HUDEP-2 (cell line): ENCODE measurements at regions not wholly inside any gene's neighbourhood (a gene's known extent, or its start where the extent isn't known, plus 50 kb on each side); places are given as distances from the start of the nearest gene placed in this dataset.
"Not testable (repeated sequence)": the region's sequence is repeated elsewhere in the genome, so short reads cannot be mapped to it uniquely, and the experiment has no call there.

ENCODE experiments used
- DNase-seq, 76 experiments: peaks; one replicate each; lab custom pipeline; 2025; ENCODE audit not compliant: unreplicated experiment in 76 of 76; lab: John Stamatoyannopoulos, UW

DNA sequence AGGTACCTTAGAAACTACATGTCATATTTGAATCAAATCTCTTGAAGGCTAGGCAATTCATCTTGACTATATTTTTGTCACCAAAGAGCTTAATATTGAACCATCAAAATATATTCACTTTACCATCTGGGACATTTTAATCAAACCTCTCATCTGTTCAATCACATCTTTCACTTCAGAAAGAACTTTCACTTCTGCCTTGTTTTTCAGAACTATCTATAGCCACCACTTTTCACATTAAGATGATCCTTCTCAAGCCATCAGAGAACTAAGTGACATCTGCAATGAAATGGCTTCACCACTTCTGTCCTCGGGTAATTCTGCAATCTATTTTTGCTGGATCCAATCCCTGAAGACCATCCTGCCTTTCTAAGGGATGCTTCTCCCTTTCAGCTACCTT lies 57.8 kb downstream of the OR2B2 start:
- DNase-seq = no peak

DNA sequence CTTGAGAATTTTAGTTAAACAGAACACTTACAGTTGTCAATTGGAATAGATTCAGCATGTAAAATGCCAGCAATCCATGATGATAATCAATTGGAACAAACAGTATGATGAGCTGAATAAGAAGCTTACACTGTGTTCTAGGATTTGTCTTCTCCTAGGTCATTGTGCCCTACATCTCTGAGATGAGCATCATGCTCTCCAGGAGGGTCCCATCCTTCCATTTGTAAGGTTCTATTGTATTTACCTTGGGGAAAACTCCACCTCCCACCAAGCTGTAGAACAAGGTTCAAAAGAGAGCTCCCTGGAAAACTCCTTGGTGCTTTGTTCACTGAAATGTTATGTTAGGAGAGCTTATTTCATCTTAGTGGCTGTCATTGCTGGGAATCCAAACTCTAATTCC lies 60.8 kb downstream of the OR2B2 start:
- DNase-seq = no peak

DNA sequence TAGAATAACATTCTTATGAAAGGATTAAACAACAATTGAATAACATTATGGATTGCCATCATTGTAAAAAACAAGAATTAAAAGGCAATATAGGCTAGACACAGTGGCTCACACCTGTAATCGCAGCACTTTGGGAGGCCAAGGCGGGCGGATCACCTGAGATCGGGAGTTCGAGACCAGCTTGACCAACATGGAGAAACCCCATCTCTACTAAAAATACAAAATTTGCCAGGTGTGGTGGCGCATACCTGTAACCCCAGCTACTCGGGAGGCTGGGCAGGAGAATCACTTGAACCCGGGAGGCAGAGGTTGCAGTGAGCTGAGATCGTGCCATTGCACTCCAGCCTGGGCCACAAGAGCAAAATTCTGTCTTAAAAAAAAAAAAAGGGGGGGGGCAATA lies 63.2 kb downstream of the OR2B2 start:
- DNase-seq = not testable (repeated sequence)

DNA sequence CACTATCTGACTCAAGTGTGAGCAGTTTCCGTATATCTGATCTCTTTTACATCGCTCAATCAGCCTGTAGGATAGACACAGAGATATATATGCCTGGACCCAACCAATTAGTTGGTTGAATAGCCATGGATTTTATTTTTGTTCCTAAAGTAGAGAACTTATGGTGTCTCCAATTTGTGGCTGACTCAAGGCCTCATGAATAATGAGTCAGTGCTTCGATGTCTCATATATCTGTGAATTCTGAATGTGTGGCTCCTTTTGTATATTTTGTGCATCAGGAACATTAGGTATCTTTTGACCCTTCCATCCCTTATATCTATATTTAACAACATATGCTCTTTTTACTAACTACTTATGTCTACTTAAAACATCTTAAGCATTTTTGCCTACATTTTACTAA lies 64.5 kb downstream of the OR2B2 start:
- no peak for DNase-seq

DNA sequence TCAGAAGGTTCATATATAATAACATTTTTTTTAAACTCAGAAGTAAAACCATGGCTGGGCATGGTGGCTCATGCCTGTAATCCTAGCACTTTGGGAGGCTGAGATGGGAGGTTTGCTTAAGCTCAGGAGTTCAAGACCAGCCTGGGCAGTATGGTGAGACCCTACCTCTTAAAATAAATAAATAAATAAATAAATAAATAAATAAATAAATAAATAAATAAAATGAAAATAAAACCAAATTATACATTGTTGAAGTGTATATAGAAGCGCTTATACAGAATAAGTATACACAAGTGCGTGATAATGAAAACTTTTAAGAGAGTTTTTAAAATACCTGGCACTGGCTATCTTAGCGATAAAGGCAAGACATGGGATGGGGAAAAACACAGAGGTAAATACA lies 71.6 kb downstream of the OR2B2 start:
- DNase-seq = no peak

- peak in 53 of 76 experiments; percentile 27 to 82 (median 57) for DNase-seq
Observed at GRCh38 chr6:27839626-27840475, 72.3 kb downstream of the OR2B2 start.

DNA sequence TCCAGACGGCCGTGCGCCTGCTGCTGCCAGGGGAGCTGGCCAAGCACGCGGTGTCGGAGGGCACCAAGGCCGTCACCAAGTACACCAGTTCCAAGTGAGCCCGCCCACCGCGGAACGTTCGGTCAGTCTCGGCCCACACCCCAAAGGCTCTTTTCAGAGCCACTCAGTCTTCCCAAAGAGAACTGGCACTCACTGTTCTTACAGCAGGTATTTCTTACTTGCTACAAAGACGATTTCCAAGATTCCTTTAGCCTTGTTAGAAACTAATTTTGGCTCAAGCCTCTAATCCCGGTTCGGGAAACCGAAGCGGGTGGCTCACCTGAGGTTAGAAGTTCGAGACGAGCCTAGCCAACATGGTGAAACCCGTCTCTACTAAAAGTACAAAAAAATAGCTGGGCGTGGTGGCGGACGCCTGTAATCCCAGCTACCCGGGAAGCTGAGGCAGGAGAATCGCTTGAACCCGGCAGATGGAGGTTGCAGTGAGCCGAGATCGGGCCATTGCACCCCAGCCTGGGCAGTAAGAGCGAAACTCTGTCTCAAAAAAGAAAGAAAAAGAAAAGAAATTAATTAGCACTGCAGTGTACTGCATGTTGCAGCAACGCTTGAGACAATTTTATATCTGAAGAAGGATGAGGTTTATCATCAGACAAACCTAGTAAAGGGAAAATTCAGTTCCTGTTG lies 73.1 kb downstream of the OR2B2 start:
- DNase-seq = peak in 52 of 76 experiments; percentile 53 to 88 (median 73)

DNA sequence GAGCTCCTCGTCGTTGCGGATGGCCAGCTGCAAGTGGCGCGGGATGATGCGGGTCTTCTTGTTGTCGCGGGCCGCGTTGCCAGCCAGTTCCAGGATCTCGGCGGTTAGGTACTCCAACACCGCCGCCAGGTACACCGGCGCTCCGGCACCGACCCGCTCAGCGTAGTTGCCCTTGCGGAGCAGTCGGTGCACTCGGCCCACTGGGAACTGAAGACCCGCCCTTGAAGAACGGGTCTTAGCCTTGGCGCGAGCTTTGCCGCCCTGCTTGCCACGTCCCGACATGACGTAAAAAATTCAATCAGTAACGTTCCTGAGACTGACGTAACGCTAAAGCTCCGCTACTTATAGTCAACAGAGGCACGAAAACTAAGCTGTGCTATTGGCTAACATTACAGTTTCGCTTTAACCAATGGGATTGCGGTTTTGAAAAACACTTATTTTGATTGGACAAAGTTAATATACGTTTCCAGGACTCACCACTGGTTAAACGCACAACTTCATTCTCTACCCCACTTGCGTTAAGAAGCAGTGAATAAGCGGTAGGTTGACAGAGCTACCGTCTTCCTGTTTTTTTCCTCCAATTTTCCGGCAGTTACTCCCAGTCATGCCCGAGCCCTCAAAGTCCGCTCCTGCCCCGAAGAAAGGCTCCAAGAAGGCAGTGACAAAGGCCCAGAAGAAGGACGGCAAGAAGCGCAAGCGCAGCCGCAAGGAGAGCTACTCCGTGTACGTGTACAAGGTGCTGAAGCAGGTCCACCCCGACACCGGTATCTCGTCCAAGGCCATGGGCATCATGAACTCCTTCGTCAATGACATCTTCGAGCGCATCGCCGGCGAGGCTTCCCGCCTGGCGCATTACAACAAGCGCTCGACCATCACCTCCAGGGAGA lies 73.9 kb downstream of the OR2B2 start:
- peak in 72 of 76 experiments; percentile 83 to 100 (median 94) for DNase-seq

- DNase-seq = peak in 12 of 76 experiments; percentile 57 to 90 (median 78)
Observed at GRCh38 chr6:27837625-27838057, 74.6 kb downstream of the OR2B2 start.

- peak in 66 of 76 experiments; percentile 65 to 99 (median 85) for DNase-seq
Observed at GRCh38 chr6:27836783-27837624, 75.2 kb downstream of the OR2B2 start.

- peak in 12 of 76 experiments; percentile 22 to 71 (median 54) for DNase-seq
Observed at GRCh38 chr6:27836141-27836782, 75.9 kb downstream of the OR2B2 start.

GRCh38 chr6:27834879-27835549 lies 77.2 kb downstream of the OR2B2 start:
- DNase-seq = peak in 45 of 76 experiments; percentile 19 to 90 (median 74)

- peak in 11 of 76 experiments; percentile 15 to 60 (median 32) for DNase-seq
Observed at GRCh38 chr6:27834384-27834783, 77.8 kb downstream of the OR2B2 start.

DNA sequence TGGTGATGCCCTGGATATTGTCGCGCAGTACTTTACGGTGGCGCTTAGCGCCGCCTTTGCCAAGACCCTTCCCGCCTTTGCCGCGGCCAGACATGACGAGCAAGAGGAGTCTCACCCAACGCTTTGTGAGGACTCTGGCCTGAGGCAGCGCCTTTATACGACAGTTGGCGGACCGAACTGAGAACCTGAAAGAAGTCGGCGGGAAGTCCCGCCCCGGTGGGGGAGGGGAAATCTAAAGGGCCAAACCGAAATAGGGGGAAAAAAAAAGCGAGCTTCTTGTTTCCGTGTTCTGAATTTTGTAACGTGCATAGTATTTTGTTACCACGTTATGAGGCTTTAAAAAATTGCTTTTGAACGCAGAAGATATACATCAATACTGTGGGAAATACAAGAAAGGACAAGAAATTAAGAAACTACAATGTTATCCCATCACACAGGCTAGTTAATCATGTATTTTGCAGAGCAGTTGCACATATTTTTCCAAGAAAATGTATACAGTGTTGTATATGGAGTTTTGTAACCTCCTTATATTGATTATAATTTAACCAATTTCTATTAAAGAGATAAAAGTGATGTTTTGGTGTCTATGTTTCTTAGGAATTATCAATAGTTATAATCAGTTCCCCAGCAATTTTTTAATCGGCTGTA lies 80.6 kb downstream of the OR2B2 start:
- DNase-seq = peak in 60 of 76 experiments; percentile 32 to 90 (median 77)

DNA sequence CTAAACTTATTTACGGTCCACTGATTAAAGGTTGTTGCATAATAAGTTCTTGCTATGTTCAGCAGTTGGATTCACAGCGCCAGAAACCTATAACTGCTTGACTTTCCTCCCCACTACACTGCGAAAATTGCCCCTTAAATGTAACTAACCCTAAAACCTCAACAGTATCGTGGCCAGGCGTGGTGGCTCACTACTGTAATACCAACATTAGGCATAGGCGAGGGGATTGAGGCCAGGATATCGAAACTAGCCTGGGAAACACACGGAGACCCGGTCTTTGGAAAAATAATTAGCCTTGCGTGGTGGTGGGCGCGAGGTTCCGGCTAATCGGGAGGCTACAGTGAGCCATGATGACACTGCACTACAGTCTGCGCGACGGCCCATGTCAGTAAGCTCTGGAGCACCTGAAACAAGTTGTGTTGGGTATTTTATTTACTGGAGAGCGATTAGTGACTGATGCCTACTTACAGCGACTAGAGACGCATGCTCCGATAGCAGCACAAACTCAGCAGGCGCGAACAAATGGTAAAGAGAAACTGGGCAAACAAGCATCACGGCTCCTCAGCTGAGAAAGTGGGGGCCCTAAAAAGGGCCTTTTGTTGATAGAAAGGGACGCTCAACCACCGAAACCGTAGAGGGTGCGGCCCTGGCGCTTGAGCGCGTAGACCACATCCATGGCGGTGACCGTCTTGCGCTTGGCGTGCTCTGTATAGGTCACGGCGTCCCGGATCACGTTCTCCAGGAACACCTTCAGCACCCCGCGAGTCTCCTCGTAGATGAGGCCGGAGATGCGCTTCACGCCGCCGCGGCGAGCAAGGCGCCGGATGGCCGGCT lies 81.4 kb downstream of the OR2B2 start:
- peak in 60 of 76 experiments; percentile 34 to 90 (median 74) for DNase-seq

DNA sequence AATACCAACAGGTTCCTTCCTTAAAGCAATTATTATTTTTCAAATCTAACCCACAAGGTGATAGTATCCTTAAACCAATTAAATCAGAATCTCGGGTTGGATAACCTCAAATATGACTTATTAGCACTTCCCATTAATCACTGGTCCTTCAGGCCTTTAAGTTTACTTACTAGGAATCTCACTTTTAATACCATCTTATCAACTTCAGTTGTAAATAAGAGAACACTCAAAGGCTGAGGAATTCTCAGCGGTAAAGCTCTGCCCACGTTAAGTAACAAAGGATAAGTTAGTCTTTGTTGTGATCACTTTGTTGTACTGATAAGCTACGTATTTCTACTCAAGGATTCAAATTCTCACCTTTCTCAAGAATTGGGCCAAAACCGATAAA lies 82.0 kb downstream of the OR2B2 start:
- peak in 2 of 76 experiments; percentile 61 to 68 for DNase-seq

- peak in 3 of 76 experiments; percentile 43 to 54 (median 52) for DNase-seq
Observed at GRCh38 chr6:27829453-27830211, 82.6 kb downstream of the OR2B2 start.
